ENCODE measurements at regions not wholly inside any gene's neighbourhood (a gene's known extent, or its start where the extent isn't known, plus 50 kb on each side); places are given as distances from the start of the nearest gene placed in this dataset.

- Mint-ChIP-seq H3K27ac (peak overlapping the region; percentile 98), H3K27me3 (no peaks in the 10 kb centered on the region), H3K36me3 (ENCODE audit: low read depth) (peaks cover 16% of the 10 kb centered on the region), H3K4me3 (peak overlapping the region; percentile 54), H3K4me1 (peaks cover 82% of the 10 kb centered on the region), H3K9me3 (peaks cover 13% of the 10 kb centered on the region)
- peak; percentile 86 for DNase-seq
- CTCF ChIA-PET: interaction anchor here (1.2 to 2.9 kb wide), 3 partner anchors 11 to 23 kb away, joined by 3 to 10 read pairs (median 4); no protein-coding TSS in a partner anchor
- POLR2A ChIA-PET: interaction anchor here (0.6 to 0.7 kb wide), 2 partner anchors 63 to 178 kb away, joined by 4 read pairs; no protein-coding TSS in a partner anchor
Observed at GRCh38 chr13:40485611-40486517, 180.6 kb downstream of the FOXO1 start.

DNA sequence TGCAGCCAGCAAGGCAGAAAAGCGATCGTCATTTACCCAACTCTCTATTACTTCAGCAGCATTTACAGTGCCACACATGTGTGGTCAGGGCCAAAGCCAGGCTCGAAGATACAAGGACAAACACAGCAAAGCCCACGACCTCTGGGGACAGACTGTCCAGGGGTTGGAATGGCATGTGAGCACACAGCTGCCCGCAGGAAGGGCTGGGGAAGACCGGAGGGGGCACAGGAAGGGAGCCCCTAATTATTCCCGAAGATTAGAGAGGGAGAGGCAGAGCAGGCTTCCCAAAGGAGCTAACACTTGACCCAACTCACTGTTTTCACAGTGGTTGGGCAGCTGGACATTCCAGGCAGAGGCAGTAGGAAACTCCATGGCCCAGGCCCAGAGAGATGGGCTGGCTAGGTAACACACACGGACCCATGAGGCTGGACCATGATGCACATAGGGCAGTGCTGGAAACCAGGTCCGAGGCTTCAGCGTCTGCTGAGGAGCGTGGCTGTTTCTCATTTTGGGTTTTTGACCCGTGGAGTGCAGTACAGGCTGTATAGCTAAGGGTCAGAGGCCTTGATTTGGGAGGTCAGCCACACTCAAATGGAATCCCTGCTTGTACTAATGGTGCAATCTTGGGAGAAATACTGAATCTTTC lies 179.8 kb downstream of the FOXO1 start:
- Mint-ChIP-seq H3K27ac (peak overlapping the region; percentile 98), H3K9me3 (peaks cover 13% of the 10 kb centered on the region), H3K4me3 (no peak overlapping the region), H3K4me1 (peaks cover 82% of the 10 kb centered on the region), H3K27me3 (no peaks in the 10 kb centered on the region), H3K36me3 (ENCODE audit: low read depth) (peaks cover 16% of the 10 kb centered on the region)
- no peak for DNase-seq
- ChIA-PET POLR2A (no interaction called here), CTCF (interaction anchor here (1.1 to 2.9 kb wide), 3 partner anchors 10 to 25 kb away, joined by 3 to 10 read pairs (median 4); no protein-coding TSS in a partner anchor)

DNA sequence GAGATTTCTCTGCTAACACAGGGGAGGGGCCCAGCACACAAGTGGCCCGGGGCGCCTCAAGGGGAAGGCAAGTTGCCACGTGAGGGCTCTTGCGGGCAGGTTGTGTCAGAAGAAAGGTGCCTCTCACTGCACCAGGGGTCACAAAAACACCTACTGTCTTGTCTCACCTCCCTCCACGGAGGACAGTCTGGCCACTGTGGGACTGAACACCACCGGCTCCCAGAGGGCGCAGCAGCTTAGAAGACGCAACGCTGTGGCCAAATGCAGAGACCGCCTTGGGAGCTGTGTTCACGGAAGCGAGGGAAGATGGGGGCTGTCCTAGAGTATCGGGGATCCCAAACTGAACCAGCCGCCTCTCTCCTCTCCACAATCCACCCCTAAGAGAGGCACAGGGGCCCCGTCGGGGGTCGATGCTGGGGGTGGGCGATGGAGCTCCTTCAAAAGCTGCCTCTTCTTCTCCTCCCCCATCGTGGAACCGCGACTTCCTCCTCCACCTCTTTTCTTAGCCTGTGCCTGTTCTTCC lies 177.5 kb downstream of the FOXO1 start:
- H3K27me3 Mint-ChIP-seq: no peaks in the 10 kb centered on the region
- ChIA-PET CTCF (interaction anchor here (0.6 to 1.4 kb wide), 4 partner anchors 16 to 170 kb away, joined by 3 to 4 read pairs (median 4); no protein-coding TSS in a partner anchor), POLR2A (no interaction called here)
- H3K4me3 Mint-ChIP-seq: peak overlapping the region; percentile 44
- no peak for DNase-seq
- H3K36me3 Mint-ChIP-seq (ENCODE audit: low read depth): peaks cover 7% of the 10 kb centered on the region
- peaks cover 4% of the 10 kb centered on the region for H3K9me3 Mint-ChIP-seq
- peaks cover 79% of the 10 kb centered on the region for H3K4me1 Mint-ChIP-seq
- H3K27ac Mint-ChIP-seq: peak overlapping the region; percentile 88

DNA sequence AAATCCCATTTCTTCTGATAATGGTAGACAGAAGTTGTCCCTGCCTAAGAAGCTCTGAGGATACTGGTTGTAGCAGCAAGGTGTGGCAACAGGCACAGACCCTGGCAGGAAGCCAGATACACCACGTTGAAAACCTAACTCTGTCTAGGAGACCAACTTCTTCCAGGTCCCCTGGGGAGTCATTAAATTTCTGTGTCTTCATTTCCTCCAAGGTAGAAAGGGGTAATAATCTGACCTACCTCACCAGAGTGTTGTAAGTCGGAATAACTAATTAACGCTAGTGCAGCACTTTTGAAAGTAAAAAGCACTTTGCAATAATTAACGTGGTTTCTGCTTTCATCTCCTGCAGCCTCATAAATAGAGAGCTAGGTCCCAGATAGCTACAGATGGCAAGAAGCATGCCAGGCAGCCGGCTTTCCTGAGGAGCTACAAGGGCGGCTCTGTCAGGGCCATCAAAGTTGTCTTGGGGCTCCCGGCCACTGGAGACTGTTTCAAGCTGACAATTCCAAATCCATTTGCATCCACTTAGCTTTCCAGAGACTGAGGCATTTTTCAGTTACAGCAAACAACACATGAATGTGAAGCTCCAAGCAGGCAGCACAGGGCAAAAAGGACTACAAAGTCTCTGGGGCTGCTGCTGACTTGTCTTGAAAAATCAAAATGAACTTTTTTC lies 176.2 kb downstream of the FOXO1 start:
- peak overlapping the region; percentile 44 for H3K4me3 Mint-ChIP-seq
- CTCF ChIA-PET: interaction anchor here (1.2 to 2.1 kb wide), 5 partner anchors 11 to 23 kb away, joined by 3 to 5 read pairs (median 4); no protein-coding TSS in a partner anchor
- peak; percentile 72 for DNase-seq

DNA sequence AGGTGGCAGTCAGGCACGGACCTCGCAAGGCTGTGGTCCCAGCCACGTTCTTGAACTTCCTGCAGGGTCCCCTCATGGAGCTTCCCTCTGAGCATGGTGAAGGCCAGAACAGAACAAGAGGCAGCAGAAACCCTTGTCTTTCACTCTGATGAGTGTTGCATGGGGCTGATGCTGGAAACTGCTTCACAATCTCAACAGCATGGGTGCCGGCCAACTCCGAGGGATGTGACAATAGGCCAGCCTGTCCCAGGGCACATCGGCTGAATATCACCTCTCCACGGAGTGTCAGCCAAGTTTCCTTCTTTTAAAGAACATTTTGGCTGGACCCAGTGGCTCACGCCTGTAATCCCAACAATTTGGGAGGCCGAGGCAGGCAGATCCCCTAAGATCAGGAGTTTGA lies 173.9 kb downstream of the FOXO1 start:
- Mint-ChIP-seq H3K27ac (no peak overlapping the region), H3K36me3 (ENCODE audit: low read depth) (peaks cover 2% of the 10 kb centered on the region), H3K27me3 (no peaks in the 10 kb centered on the region), H3K4me1 (peaks cover 82% of the 10 kb centered on the region), H3K9me3 (peaks cover 6% of the 10 kb centered on the region), H3K4me3 (no peak overlapping the region)
- POLR2A ChIA-PET: no interaction called here
- DNase-seq: no peak
- CTCF ChIA-PET: interaction anchor here (1.4 to 2.1 kb wide), 2 partner anchors 9 to 106 kb away, joined by 3 to 5 read pairs; no protein-coding TSS in a partner anchor

More for the DNA sequence above, 176.2 kb downstream of the FOXO1 start:
- peaks cover 79% of the 10 kb centered on the region for H3K4me1 Mint-ChIP-seq
- H3K9me3 Mint-ChIP-seq: peaks cover 3% of the 10 kb centered on the region
- POLR2A ChIA-PET: no interaction called here
- peak overlapping the region; percentile 88 for H3K27ac Mint-ChIP-seq
- H3K36me3 Mint-ChIP-seq (ENCODE audit: low read depth): peaks cover 2% of the 10 kb centered on the region
- no peaks in the 10 kb centered on the region for H3K27me3 Mint-ChIP-seq

- Mint-ChIP-seq H3K36me3 (ENCODE audit: low read depth) (peaks cover 2% of the 10 kb centered on the region), H3K27ac (peak overlapping the region; percentile 90), H3K27me3 (no peaks in the 10 kb centered on the region), H3K4me1 (peaks cover 76% of the 10 kb centered on the region), H3K9me3 (peaks cover 6% of the 10 kb centered on the region), H3K4me3 (peak overlapping the region; percentile 64)
- CTCF ChIA-PET: interaction anchor here (1.2 kb wide), 1 partner anchor 49 kb away, joined by 3 read pairs; no protein-coding TSS in a partner anchor
- DNase-seq: peak; percentile 39
- POLR2A ChIA-PET: no interaction called here
Observed at GRCh38 chr13:40494513-40494912, 171.9 kb downstream of the FOXO1 start.

DNA sequence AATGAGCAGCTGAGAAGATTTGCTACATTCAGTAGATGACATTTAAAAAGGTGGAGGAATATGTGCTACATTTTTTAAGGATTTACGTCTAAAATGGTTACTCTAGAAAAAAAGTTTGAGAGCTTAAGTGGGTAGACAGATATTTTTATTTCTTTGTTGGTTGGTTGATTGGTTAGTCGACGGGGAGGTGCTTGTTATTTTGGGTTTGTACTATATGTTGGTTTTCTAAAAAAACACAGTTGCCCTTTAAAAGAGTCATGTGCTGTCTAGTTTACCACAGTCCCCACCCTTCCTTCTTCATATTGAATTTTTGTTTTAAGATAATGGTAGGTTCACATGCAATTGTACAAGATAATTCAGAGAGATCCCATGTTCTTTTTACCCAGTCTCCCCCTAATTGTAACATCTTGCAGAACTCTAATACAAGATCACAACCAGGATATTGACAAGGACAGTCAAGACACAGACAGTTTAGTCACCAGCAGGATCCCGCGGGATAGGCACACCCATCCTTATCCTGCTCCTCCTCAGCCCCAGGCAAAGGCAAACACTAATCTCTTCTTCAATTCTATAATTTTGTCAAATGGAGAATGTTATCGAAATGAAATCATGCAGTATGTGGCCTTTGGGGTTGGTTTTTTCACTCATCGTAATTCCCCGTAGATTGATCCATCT lies 171.4 kb downstream of the FOXO1 start:
- Mint-ChIP-seq H3K4me1 (peaks cover 70% of the 10 kb centered on the region), H3K36me3 (ENCODE audit: low read depth) (peaks cover 2% of the 10 kb centered on the region), H3K27me3 (no peaks in the 10 kb centered on the region), H3K9me3 (peaks cover 6% of the 10 kb centered on the region), H3K27ac (peak overlapping the region; percentile 90), H3K4me3 (peak overlapping the region; percentile 64)
- ChIA-PET CTCF (interaction anchor here (1.2 kb wide), 1 partner anchor 49 kb away, joined by 3 read pairs; no protein-coding TSS in a partner anchor), POLR2A (interaction anchor here (0.6 kb wide), 1 partner anchor 143 kb away, joined by 3 read pairs; no protein-coding TSS in a partner anchor)
- peak; percentile 35 for DNase-seq

DNA sequence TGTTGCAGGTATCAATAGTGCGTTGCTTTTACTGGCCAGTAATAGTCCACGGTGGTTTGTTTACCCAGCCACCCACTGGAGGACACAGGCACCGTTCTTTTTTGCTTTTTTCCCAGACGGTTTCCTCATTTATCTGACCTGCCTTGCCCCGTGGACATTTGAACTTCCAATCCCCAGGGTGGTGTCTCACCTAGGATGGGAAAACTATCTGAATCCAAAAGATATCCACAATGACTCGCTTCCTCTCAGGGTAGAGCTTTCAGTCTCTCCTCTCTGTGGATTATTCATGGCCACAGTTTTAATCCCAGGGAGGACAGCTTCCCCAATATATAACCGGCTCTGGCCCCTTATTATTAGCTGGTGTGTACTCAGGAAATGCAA lies 170.8 kb downstream of the FOXO1 start:
- POLR2A ChIA-PET: interaction anchor here (0.6 kb wide), 1 partner anchor 143 kb away, joined by 3 read pairs; no protein-coding TSS in a partner anchor
- H3K27me3 Mint-ChIP-seq: no peaks in the 10 kb centered on the region
- H3K4me1 Mint-ChIP-seq: peaks cover 65% of the 10 kb centered on the region
- H3K4me3 Mint-ChIP-seq: peak overlapping the region; percentile 64
- peaks cover 6% of the 10 kb centered on the region for H3K9me3 Mint-ChIP-seq
- DNase-seq: no peak
- H3K27ac Mint-ChIP-seq: peak overlapping the region; percentile 90
- H3K36me3 Mint-ChIP-seq (ENCODE audit: low read depth): peaks cover 2% of the 10 kb centered on the region
- CTCF ChIA-PET: no interaction called here

DNA sequence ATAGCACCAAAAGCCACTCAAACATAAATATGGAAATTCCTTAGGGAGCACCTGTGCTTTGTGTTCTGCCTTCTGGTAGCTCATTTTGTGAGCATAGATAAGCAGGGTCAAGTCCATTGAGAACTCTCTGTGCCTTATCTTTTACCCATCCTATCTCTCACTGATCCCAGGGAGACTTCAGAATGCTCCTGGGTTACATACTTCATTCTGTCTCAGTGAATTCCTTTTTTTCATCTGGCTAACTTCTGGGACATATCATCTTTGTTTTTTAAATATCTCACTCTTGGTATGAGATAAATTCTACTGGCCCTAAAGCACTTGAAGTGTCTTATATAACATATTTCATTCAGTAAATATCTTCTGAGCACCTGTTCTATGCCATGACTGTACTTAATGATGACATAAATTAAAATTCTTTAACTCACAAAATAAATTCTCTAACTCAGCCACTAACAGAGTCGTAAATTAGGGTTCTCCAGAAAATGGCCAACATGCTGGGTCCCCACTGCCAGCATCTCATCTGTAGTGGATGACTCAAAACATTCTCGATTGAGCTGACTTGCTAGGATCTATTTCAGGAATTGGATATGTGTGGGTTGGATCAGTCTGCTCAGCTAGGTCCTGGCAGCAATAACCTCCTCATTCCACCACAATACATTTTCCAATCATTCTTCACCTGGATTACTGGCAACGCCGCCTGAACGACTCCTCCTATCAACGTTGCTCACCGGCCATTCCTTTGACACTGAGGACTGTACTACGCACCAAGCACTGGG lies 170.2 kb downstream of the FOXO1 start:
- Mint-ChIP-seq H3K36me3 (ENCODE audit: low read depth) (peaks cover 2% of the 10 kb centered on the region), H3K27me3 (no peaks in the 10 kb centered on the region), H3K4me1 (peaks cover 62% of the 10 kb centered on the region), H3K4me3 (no peak overlapping the region), H3K9me3 (peaks cover 6% of the 10 kb centered on the region), H3K27ac (peak overlapping the region; percentile 90)
- ChIA-PET POLR2A (interaction anchor here (0.6 kb wide), 1 partner anchor 142 kb away, joined by 3 read pairs; no protein-coding TSS in a partner anchor), CTCF (interaction anchor here (1.9 kb wide), 1 partner anchor 9 kb away, joined by 10 read pairs; no protein-coding TSS in a partner anchor)
- DNase-seq: no peak

DNA sequence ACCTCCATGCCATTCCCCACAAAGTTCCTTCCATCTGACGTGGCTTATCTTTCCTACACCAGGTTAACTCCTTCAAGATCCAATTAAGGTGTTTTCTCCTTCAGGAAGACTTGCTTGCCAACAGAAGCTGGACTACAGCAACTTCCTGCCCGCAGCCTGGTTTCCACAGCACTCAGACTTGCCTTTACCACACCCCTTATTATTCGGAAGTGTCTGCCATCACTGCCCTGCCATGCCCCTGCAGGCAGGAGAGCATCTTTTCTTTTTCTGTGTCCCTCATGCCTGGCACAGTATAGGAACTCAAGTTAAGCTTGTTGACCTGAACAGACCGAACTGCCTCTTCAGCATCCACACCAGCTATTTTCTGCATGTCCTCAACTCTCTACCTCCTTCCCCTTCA lies 168.0 kb downstream of the FOXO1 start:
- Mint-ChIP-seq H3K4me3 (no peak overlapping the region), H3K36me3 (ENCODE audit: low read depth) (peaks cover 2% of the 10 kb centered on the region), H3K9me3 (peaks cover 8% of the 10 kb centered on the region), H3K27ac (no peak overlapping the region), H3K4me1 (peaks cover 50% of the 10 kb centered on the region), H3K27me3 (no peaks in the 10 kb centered on the region)
- no peak for DNase-seq
- CTCF ChIA-PET: no interaction called here
- POLR2A ChIA-PET: no interaction called here

- H3K36me3 Mint-ChIP-seq (ENCODE audit: low read depth): no peaks in the 10 kb centered on the region
- POLR2A ChIA-PET: no interaction called here
- no peak overlapping the region for H3K27ac Mint-ChIP-seq
- H3K27me3 Mint-ChIP-seq: no peaks in the 10 kb centered on the region
- peaks cover 5% of the 10 kb centered on the region for H3K9me3 Mint-ChIP-seq
- H3K4me1 Mint-ChIP-seq: peaks cover 26% of the 10 kb centered on the region
- CTCF ChIA-PET: interaction anchor here (0.8 to 1.0 kb wide), 2 partner anchors 11 to 275 kb away, joined by 3 to 5 read pairs; no protein-coding TSS in a partner anchor
- DNase-seq: no peak
- no peak overlapping the region for H3K4me3 Mint-ChIP-seq
Observed at GRCh38 chr13:40502236-40502635, 164.2 kb downstream of the FOXO1 start.
